ENCODE measurements at regions not wholly inside any gene's neighbourhood (a gene's known extent, or its start where the extent isn't known, plus 50 kb on each side); places are given as distances from the start of the nearest gene placed in this dataset.
"Not testable (repeated sequence)": the region's sequence is repeated elsewhere in the genome, so short reads cannot be mapped to it uniquely, and the experiment has no call there.

DNA sequence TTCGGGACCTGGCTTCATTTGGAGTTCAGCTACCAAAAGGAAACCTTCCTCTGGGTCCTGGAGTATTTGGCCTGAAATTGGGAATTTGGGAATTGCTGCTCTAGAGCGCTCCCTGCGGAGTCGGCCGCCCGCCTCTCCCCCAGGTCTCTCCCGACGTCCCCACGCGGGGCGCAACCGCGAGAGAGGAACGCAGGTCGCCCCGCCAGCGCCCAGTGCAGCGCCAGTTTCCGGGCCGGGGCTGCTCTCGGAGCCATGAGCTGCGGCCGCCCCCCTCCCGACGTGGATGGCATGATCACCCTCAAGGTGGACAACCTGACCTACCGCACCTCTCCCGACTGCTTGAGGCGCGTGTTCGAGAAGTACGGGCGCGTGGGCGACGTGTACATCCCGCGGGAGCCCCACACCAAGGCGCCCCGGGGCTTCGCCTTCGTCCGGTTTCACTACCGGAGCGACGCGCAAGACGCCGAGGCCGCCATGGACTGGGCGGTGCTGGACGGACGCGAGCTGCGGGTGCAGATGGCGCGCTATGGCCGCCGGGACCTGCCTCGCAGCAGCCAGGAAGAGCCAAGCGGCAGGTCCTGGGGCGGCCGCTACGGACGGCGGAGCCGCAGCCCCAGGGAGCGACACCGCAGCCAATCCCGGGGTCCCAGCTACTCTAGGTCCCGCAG lies 529.2 kb downstream of the TNS3 start:
- TF ChIP-seq, protein P1, sequence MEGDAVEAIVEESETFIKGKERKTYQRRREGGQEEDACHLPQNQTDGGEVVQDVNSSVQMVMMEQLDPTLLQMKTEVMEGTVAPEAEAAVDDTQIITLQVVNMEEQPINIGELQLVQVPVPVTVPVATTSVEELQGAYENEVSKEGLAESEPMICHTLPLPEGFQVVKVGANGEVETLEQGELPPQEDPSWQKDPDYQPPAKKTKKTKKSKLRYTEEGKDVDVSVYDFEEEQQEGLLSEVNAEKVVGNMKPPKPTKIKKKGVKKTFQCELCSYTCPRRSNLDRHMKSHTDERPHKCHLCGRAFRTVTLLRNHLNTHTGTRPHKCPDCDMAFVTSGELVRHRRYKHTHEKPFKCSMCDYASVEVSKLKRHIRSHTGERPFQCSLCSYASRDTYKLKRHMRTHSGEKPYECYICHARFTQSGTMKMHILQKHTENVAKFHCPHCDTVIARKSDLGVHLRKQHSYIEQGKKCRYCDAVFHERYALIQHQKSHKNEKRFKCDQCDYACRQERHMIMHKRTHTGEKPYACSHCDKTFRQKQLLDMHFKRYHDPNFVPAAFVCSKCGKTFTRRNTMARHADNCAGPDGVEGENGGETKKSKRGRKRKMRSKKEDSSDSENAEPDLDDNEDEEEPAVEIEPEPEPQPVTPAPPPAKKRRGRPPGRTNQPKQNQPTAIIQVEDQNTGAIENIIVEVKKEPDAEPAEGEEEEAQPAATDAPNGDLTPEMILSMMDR (IDR thresholded peaks at IDR 0.05) = peak in 1 of 7 experiments; percentile 8
- not testable (repeated sequence) for H3K4me3 ChIP-seq
- DNase-seq = peak in 1 of 4 donors; percentile 18

GRCh38 chr7:47049234-47049774 lies 532.6 kb downstream of the TNS3 start:
- intact Hi-C loops (cut with DNase I) = no loop called here
- no peak for TF ChIP-seq POLR2A (IDR thresholded peaks at IDR 0.05)
- TF ChIP-seq, protein P1 (IDR thresholded peaks at IDR 0.05) = no peak
- Histone ChIP-seq H3K4me1 (no peaks in the 10 kb centered on the region), H3K36me3 (replicated peaks in 1 of 2; ENCODE audit: insufficient read depth in 1 of 2, low read depth in 2 of 2) (no peaks in the 10 kb centered on the region), H3K4me3 (no peak overlapping the region), H3K27me3 (no peaks in the 10 kb centered on the region), H3K9me3 (no peaks in the 10 kb centered on the region), H3K27ac (no peak overlapping the region)
- 79 to 87% methylated on average over 13 of the region's 13 CpGs for WGBS, 2 donors
- no peak for DNase-seq
- no peak for ATAC-seq

More for the DNA sequence above, 529.2 kb downstream of the TNS3 start:
- H3K4me1 ChIP-seq; H3K27me3 ChIP-seq; H3K36me3 ChIP-seq (replicated peaks in 1 of 2; ENCODE audit: insufficient read depth in 1 of 2, low read depth in 2 of 2); intact Hi-C loops (cut with DNase I); H3K9me3 ChIP-seq; H3K27ac ChIP-seq: not testable (repeated sequence)
- peak; percentile 40 for ATAC-seq
- 23 to 26% methylated on average over 15 to 50 of the region's 70 CpGs for WGBS, 2 donors

DNA sequence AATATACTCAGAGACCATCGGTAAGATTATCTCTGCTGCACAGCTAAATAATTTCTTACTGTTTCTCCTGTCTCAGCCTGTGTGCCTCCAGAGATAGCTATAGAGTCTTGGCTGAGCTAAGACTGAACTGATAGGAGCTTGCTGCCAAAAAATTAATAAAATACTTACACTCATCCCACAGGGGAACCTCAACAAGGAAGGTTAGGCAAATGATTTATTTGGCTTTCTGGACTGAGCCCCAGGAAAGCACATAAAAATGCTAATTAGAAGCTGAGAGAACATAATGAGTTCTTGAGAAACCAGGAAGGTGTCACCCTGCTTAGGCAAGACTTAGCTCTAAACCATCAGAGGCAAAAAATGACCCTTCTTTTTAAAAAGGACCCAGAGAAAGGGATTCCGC lies 534.5 kb downstream of the TNS3 start:
- no peaks in the 10 kb centered on the region for H3K27me3 ChIP-seq
- H3K4me3 ChIP-seq = no peak overlapping the region
- no peaks in the 10 kb centered on the region for H3K9me3 ChIP-seq
- no peaks in the 10 kb centered on the region for H3K36me3 ChIP-seq (replicated peaks in 1 of 2; ENCODE audit: insufficient read depth in 1 of 2, low read depth in 2 of 2)
- DNase-seq (no peak), ATAC-seq (no peak)
- no peak for TF ChIP-seq POLR2A (IDR thresholded peaks at IDR 0.05)
- TF ChIP-seq, protein P1 (IDR thresholded peaks at IDR 0.05) = no peak
- intact Hi-C loops (cut with DNase I) = no loop called here
- WGBS, 2 donors = 52 to 73% methylated on average over 2 of the region's 2 CpGs
- no peak overlapping the region for H3K27ac ChIP-seq
- no peaks in the 10 kb centered on the region for H3K4me1 ChIP-seq

- Histone ChIP-seq H3K9me3 (no peaks in the 10 kb centered on the region), H3K27ac (no peak overlapping the region), H3K27me3 (no peaks in the 10 kb centered on the region), H3K4me3 (no peak overlapping the region), H3K36me3 (replicated peaks in 1 of 2; ENCODE audit: insufficient read depth in 1 of 2, low read depth in 2 of 2) (no peaks in the 10 kb centered on the region), H3K4me1 (no peaks in the 10 kb centered on the region)
- no peak for DNase-seq
- WGBS, 2 donors = 64 to 81% methylated on average over 9 of the region's 9 CpGs
- no peak for ATAC-seq
- TF ChIP-seq, protein P1 (IDR thresholded peaks at IDR 0.05) = no peak
- TF ChIP-seq POLR2A (IDR thresholded peaks at IDR 0.05) = no peak
- intact Hi-C loops (cut with DNase I) = no loop called here
Measured at GRCh38 chr7:47046949-47047348, 535.0 kb downstream of the TNS3 start.
